Activated CD8-positive, alpha-beta memory T cell treated with anti-CD3 and anti-CD28 coated beads for 36 hours (primary cell): ENCODE measurements at regions not wholly inside any gene's neighbourhood (a gene's known extent, or its start where the extent isn't known, plus 50 kb on each side); places are given as distances from the start of the nearest gene placed in this dataset.
"Not testable (repeated sequence)": the region's sequence is repeated elsewhere in the genome, so short reads cannot be mapped to it uniquely, and the experiment has no call there.

Experiments used
- CTCF ChIA-PET: fragments of 350-600 bp; sonication (Branson Sonifier 250); formaldehyde crosslinking; loops from one replicate; lab custom pipeline; 2021; ENCODE audit warnings: antibody characterized with exemption; lab: Charles Lee
- POLR2A ChIA-PET: fragments of 350-600 bp; sonication (Branson Sonifier 250); formaldehyde crosslinking; loops from one replicate; lab custom pipeline; 2021; ENCODE audit warnings: antibody characterized with exemption; lab: Charles Lee

DNA sequence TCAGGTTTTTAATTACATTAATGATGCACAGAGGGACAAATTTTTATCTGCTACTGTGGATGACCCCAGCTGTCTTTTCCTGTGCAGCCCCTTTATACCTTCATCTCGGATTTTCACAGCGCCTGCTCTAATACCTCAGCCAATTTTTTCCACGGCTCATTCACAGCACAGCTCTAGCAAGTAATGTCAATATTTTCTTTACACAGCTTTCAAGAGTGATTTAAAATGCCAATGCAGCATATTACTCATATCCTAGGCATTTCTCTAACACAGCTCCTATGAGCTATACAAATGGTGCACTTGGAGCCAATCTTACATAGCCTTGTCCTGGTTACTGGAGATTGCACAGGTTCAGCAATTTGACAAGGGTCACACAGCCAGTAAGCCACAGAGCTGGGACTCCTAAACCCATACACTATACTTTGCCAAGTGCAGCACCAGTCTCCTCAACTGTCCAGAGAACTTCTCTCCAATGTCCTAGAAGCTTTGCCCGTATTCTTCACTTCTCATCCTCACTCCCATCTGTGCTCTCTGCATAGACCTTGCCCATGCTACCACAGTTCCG is 661.8 kb downstream of the DTWD2 start:
- ChIA-PET CTCF (no interaction called here), POLR2A (no interaction called here)

GRCh38 chr5:118325931-118326330 is 662.4 kb downstream of the DTWD2 start:
- POLR2A ChIA-PET = no interaction called here
- CTCF ChIA-PET = no interaction called here

DNA sequence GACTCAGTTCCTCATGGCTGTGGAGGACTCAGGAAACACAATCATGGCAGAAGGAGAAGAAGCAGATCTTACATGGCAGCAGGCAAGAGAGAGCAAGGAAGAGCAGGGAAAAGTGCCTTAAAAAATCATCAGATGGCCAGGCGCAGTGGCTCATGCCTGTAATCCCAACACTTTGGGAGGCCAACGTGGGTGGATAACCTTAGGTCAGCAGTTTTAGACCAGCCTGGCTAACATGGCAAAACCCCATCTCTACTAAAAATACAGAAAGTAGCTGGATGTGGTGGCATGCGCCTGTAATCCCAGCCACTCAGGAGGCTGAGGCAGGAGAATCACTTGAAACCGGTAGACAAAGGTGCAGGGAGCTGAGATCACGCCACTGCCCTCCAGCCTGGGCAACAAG is 664.6 kb downstream of the DTWD2 start:
- POLR2A ChIA-PET, CTCF ChIA-PET: not testable (repeated sequence)

- CTCF ChIA-PET = no interaction called here
- POLR2A ChIA-PET = no interaction called here
Observed at GRCh38 chr5:118321081-118321480, 667.3 kb downstream of the DTWD2 start.

GRCh38 chr5:118320121-118320520 is 668.2 kb downstream of the DTWD2 start:
- CTCF ChIA-PET = no interaction called here

GRCh38 chr5:118314931-118315330 is 673.4 kb downstream of the DTWD2 start:
- ChIA-PET POLR2A (no interaction called here), CTCF (no interaction called here)

More at GRCh38 chr5:118320121-118320520, 668.2 kb downstream of the DTWD2 start:
- POLR2A ChIA-PET = no interaction called here

DNA sequence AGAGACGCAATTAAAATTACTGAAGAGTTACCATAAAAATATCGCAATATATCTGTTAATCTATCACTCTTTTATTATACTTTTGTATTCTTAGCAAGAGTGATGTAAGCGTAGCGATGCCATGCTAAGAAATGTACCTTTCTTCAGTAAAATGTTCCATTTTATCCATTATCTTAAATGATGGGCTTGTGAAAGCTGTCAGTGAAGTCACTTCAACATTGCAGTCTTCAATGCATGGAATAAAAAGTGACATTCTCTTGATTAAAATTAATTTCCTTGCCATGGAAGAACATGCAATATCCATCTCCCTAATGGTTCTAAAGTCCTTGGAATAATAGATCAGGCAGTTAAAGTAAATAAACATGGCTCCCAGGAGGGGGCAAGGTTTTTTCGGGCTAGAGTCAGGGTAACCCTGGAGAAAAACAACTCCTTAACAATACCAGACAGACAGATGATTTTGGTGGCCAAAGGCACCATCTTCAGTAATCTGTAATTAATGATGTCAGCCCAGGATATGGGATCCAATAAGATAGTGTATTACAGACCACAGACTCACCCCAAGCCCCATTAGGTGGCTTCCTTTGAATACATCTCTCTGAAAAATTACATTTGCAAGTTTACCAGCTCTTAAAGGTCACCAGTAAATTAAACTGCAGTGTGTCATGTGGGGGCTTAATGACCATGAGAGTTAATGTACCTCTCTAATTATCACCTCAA is 677.1 kb downstream of the DTWD2 start:
- ChIA-PET POLR2A (no interaction called here), CTCF (no interaction called here)

- CTCF ChIA-PET = no interaction called here
- POLR2A ChIA-PET = no interaction called here
Observed at GRCh38 chr5:118310401-118310800, 677.9 kb downstream of the DTWD2 start.

- POLR2A ChIA-PET = no interaction called here
- CTCF ChIA-PET = no interaction called here
Observed at GRCh38 chr5:118303296-118303695, 685.1 kb downstream of the DTWD2 start.

DNA sequence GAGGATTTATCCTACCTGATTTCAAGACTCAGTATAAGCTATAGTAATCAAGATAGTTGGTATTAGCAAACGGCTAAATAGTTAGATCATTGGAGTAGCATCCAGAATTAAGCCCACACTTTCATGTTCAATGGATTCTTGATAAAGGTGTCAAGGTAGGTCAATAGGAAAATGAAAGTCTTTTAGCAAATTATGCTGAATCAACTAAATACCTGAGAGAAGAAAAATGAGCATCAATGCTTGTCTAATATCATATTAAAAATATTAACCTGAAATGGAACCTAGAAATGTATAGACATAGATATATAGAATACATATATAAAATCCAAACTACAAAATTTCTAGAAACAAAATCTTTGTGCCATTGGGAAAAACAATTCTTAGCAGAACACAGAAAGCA is 685.6 kb downstream of the DTWD2 start:
- POLR2A ChIA-PET = no interaction called here
- CTCF ChIA-PET = no interaction called here

GRCh38 chr5:118301696-118302095 is 686.7 kb downstream of the DTWD2 start:
- ChIA-PET CTCF (no interaction called here), POLR2A (no interaction called here)

DNA sequence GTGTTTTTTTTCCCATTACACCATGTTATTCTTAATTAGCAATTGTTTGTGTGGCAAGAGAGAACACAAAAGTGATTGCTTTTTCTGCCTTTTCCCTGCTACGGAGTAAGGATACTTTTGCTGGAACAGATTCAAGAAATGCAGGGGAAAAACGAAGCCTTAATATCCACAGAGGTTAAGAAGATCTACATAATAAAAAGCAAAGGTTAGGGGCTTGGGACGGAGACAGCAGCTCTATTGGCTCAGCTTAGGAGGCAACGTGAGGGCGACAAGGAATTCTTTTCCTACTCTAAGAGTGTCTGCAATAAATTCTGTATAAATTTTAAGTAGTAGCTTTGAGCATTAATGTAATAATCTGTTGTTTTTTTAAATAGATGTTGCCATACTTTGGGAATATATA is 693.3 kb downstream of the DTWD2 start:
- ChIA-PET POLR2A (no interaction called here), CTCF (no interaction called here)

DNA sequence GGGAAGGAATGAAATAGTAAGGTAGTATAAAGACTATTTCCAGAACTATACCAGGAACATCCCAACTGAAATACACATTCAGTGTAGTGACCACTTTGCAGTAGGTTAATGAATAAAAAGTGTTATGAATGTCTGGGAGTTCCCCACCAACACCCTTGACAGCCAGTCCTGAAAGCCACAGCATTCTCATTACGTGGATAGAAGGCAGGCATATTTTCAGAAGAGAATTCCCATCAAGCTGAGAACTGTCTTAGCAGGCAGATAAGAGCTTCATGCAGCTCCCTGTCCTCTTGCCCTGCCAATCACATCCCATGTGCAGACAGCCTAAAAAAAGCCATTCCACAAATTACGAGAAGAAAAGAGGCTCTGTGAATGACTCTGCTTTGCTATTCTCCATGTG is 695.0 kb downstream of the DTWD2 start:
- POLR2A ChIA-PET = no interaction called here
- CTCF ChIA-PET = no interaction called here

GRCh38 chr5:118290204-118290603 is 698.1 kb downstream of the DTWD2 start:
- ChIA-PET POLR2A (no interaction called here), CTCF (no interaction called here)

- CTCF ChIA-PET, POLR2A ChIA-PET: not testable (repeated sequence)
Observed at GRCh38 chr5:118284230-118284629, 704.1 kb downstream of the DTWD2 start.

GRCh38 chr5:118282480-118283038 is 705.8 kb downstream of the DTWD2 start:
- POLR2A ChIA-PET, CTCF ChIA-PET: not testable (repeated sequence)

DNA sequence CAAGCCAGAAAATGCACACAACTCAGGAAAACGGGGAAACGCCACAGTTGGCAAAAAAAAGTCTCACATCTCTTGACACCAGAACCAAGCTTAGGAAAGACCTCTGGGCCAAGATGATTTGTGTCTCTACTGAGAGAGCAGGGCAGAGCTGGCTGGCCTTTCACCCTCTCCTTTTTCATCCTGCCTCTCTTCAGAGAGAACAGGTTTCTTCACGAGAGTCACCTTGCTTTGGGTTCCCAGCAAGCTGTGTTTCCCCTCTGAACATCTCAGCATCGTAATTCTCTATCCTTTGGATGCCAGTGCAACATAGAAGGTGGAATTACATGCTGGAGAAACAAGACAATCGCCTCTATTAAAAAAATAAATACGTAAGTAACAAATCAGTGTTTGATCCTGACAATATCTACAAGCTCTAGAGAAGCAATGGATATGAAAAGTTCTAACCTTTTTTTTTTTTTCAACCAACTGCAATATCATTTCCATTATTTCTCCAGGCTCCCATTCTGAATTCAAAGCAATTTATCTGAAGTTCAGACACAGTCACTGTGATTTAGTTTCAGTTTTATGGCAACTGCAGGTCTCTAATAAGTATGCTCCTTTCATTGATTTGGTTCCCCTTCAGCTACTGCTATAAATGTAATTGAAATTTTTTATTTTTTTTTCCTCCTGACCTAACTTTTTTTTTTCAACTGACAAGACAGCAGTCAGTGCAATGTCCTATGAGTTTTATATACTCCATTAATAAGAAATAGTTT is 708.6 kb downstream of the DTWD2 start:
- ChIA-PET POLR2A (no interaction called here), CTCF (interaction anchor here (0.7 kb wide), 1 partner anchor 381 kb away, joined by 3 read pairs; no protein-coding TSS in a partner anchor)

DNA sequence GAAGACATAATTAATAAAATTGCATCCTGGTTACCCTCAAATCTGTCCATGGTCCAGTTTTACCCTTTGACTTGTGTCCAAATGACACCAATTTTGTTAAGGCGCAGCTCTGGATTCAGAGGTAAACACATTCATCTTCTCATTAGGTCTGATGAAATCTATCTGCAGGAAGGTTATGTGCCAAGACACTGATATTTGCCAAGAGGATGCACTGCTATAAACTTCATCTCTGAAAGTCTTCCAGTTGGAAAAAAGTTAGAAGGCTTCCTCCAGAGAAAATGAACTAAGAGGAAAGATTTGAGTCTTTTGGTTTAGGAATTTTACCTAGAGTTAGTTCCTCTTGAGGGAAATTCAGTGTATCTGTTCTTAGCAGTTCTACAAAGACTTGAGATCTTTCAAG is 717.8 kb downstream of the DTWD2 start:
- CTCF ChIA-PET = no interaction called here
- POLR2A ChIA-PET = no interaction called here

DNA sequence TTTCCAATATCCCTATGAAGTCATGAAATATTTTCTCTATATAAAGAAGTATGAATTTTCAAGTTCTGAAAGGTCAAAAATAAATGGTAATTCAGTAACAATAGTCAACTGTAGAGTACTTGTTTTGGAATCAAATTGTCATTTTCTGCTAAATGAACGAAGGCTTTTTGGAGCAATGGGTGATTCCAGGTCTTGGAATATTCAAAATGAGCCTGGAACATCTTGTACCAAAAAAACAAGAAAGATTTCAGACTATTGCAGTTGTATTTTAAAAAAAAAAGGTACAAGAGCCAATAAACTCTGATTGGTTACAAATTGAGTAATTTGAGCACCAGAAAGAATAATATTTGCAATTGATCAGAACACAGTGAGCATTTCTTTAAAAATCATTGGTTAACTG is 730.1 kb downstream of the DTWD2 start:
- CTCF ChIA-PET = no interaction called here
- POLR2A ChIA-PET = no interaction called here

DNA sequence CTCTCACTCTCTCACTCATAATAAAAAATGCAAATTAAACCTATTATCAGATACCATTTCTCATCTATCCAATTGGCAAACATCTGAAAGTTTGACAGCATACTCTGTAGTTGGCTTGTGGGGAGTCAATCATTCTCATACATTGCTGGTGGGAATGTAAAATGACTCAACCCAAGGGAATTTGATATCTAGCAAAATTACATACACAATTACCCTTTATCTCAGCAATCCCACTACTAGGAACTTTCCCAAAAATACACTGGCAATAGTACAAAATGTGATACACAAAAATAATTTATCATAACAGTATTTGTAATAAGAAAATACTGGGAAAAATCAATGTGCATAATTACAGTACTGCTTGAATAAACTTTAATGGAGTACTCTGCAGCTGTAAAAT is 731.3 kb downstream of the DTWD2 start:
- ChIA-PET POLR2A (no interaction called here), CTCF (no interaction called here)
